ENCODE measurements at regions not wholly inside any gene's neighbourhood (a gene's known extent, or its start where the extent isn't known, plus 50 kb on each side); places are given as distances from the start of the nearest gene placed in this dataset.

DNA sequence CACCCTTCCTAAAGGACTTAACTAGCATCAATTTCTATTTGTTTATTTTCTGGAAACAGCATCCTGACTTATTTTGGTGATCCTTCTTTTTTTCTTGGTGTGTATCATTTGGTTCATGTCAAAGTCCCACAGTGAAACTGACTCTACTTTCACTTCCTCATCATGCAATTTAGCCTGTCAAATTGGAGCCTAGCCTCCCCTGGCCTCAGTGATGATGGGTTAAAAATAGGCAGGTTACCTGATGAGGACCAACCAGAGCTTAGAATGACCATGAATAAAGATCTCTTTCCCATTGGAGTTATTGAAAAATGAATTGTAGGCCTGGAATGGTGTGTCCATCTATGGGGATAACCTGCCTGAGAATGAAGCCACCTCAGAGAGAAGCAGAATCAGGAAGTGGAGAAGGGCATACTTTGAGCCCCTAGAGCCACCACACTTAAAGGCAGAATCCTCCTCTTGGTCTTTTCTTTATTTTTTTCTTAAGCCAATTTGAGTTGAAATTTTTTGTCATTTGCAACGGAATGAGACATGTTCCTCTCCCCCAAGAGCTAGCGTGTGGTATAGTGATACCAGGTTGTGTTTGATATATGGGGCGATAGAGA is 105.6 kb downstream of the BTBD3 start:
- DNase-seq, result no peak

GRCh38 chr20:12028771-12029170 is 111.1 kb downstream of the BTBD3 start:
- no peak for DNase-seq

DNA sequence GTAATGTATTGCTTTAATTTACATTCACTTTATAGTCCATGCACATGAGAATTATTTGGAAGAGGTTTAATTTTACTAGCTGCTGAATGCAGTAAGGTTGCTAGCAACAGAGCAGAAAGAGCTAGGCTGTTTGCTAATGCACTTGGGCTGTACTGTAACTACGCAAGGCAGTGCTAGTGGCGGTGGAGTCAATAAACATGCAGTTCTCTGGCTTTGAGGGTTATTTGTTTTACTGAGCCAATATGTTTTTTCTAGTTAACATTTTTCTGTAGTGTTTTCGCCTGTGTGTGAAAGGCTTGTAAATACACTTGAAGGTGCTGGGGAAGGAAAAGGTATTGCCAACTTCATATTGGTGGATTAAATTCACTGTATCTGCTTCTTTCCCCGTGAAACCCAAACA is 112.8 kb downstream of the BTBD3 start:
- DNase-seq, result no peak

- DNase-seq, result no peak
Observed at GRCh38 chr20:12036142-12036541, 118.4 kb downstream of the BTBD3 start.

GRCh38 chr20:12037521-12037920 is 119.8 kb downstream of the BTBD3 start:
- no peak for DNase-seq

DNA sequence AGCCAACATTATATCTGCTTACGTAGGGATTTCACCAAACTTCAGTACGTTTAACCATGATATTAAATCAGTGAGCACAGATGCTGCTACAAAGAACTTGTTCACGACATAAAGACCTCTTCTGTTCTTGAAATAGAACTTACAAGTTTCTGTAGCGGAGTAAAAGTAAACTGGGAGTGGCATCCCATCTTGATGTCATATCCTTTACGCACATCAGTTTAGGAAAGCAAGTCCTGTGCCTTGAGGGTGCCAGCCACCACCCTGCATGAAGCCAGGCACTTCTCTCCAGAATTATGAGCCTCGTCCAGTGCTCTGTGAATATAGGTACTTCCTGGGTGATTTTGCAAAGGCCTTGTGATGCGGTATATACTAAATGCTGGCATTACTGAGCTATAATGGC is 122.6 kb downstream of the BTBD3 start:
- no peak for DNase-seq

DNA sequence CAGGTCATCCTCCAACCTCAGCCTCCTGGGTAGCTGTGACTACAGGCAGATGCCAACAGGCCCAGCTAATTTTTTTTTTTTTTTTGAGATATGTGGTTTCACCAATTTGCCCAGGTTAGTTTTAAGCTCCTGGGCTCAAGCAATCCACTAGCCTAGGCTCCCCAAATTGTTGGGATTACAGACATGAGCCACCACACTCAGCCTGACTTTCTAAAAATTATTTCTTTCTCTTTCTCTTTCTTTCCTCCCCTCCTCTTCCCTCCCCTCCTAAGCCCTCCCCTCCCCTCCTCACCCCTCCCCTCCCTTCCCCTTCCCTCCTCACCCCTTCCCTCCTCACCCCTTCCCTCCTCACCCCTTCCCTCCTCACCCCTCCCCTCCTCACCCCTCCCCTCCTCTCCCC is 127.3 kb downstream of the BTBD3 start:
- DNase-seq, result no peak

GRCh38 chr20:12047838-12048432 is 130.2 kb downstream of the BTBD3 start:
- no peak for DNase-seq

DNA sequence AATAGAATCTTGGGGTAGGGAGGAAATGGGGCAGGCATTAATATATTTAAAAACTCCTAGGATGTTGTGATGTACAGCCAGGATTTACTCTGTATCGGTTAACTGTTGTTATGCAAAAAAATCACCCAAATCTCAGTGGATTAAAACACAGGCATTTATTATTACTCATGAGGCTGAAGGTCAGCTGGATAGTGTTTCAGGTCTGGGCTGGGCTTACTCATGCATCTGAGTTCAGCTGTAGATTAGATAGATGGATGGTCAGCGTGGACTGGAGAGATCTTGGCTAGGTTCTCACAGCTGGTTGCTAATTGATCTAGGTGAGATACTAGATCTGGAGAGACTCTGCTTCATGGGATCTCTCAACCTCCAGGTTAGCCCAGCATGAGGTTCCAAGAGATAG is 131.4 kb downstream of the BTBD3 start:
- DNase-seq, result no peak

- DNase-seq, result no peak
Observed at GRCh38 chr20:12051206-12052163, 133.8 kb downstream of the BTBD3 start.

DNA sequence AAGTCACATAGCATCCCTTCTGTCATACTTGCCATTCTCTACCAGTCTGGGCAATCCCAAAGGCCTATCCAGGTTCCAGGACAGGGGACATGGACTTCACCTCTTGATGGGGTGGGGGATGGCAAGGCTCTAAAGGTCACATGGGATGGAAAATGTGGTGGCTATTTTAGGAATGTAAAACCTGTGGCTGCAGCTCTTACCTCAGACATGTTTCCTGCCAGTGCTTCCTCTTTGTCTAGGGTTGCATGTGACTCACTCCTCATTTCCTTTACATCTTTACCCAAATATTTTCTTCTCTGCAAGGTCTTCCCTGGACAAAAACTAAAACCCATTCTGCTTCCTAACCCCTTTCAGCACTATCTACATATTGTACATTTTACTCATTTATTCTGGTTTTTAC is 135.7 kb downstream of the BTBD3 start:
- no peak for DNase-seq

GRCh38 chr20:12054556-12054955 is 136.9 kb downstream of the BTBD3 start:
- no peak for DNase-seq

GRCh38 chr20:12055161-12055560 is 137.5 kb downstream of the BTBD3 start:
- DNase-seq, result no peak

DNA sequence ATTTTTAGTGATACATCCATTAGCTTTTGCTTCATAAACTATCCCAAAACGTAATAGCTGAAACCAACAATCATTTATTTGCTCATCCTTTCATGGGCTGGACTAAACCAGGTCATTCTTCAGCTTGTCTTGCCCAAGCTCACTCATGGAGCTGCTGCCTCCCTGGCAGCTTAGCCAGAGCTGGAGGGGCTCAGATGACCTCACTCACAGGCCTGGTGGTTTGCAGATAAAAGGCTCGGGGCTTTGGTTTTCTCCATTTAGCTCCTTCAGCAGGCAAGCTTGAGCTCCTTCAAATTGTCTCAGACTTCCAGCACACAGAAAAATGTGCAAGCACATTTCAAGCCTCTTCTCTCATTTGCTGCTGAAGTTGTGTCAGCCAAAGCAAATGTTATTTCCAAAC is 139.1 kb downstream of the BTBD3 start:
- DNase-seq, result no peak

- DNase-seq, result no peak
Observed at GRCh38 chr20:12057778-12058177, 140.1 kb downstream of the BTBD3 start.

GRCh38 chr20:12058216-12058615 is 140.5 kb downstream of the BTBD3 start:
- DNase-seq, result no peak

DNA sequence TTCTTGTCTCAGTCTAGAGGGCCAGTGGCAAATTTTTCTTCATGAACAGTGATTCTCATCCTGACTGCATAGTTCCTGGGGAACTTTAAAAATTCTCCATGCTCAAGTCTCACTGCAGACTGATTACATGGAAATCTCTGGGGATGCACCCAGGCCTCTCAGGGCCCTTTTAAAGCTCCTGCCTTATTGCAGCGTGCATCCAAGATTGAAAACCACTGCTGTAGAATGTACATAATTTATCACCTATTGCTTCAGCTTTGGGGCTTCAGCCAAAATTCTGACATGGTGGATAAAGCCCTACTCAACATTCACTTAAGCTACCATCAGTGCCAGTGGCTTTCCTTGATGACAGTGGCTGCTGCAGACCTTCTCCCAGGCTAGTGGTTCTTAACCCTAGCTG is 143.8 kb downstream of the BTBD3 start:
- DNase-seq, result no peak

GRCh38 chr20:12063106-12063684 is 145.5 kb downstream of the BTBD3 start:
- no peak for DNase-seq

DNA sequence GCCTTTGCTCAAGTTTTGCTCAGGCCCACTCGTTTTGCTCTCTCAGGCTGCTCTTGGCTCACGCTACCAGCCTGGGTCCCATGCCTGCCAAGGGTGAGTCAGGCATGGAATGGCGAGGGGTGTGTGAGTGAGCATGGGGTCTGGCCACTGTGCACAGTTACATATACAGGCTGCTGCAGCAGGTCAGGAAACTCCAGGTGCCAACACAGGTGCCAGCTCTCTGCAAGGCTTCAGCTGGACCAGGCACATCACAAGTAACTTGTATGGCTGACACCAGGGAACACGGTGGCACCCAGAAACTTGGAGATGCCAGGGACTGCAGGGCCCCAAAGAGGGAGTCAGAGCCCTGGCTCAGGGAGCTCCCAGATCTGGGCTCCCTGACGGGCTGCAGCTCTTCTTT is 146.8 kb downstream of the BTBD3 start:
- no peak for DNase-seq

GRCh38 chr20:12067686-12068085 is 150.0 kb downstream of the BTBD3 start:
- no peak for DNase-seq

DNA sequence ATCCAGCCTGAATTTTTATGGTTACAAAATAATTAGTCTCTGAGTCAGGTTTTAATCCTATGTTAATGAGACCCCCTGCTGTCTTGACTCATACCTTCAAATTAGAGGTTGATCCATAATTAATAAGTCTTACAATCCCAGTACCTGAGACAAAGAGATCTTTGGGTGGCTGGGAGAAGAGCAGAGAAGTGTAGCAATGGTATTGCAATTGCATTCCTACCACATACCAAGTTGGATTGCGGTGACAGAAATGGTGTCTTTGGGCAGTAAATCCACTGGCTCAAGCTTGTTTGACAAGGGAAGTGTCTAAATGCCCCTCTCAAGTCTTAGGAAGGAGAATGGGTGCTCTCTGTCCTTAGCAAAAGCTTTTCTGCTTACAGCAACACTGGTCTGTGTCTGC is 150.4 kb downstream of the BTBD3 start:
- DNase-seq, result no peak

GRCh38 chr20:12069181-12069580 is 151.5 kb downstream of the BTBD3 start:
- DNase-seq, result no peak

- no peak for DNase-seq
Observed at GRCh38 chr20:12072221-12072953, 154.7 kb downstream of the BTBD3 start.
